ENCODE measurements at regions not wholly inside any gene's neighbourhood (a gene's known extent, or its start where the extent isn't known, plus 50 kb on each side); places are given as distances from the start of the nearest gene placed in this dataset.
"Not testable (repeated sequence)": the region's sequence is repeated elsewhere in the genome, so short reads cannot be mapped to it uniquely, and the experiment has no call there.

GRCh38 chr15:37427393-37427792 lies 327.0 kb upstream of the MEIS2 start:
- DNase-seq = not testable (repeated sequence)

- no peak for DNase-seq
Measured at GRCh38 chr15:37446921-37447320, 346.6 kb upstream of the MEIS2 start.

- DNase-seq = no peak
Measured at GRCh38 chr15:37452498-37452897, 352.1 kb upstream of the MEIS2 start.

GRCh38 chr15:37480482-37480881 lies 380.1 kb upstream of the MEIS2 start:
- DNase-seq = no peak

GRCh38 chr15:37481126-37481525 lies 380.8 kb upstream of the MEIS2 start:
- no peak for DNase-seq

GRCh38 chr15:37483779-37484178 lies 383.4 kb upstream of the MEIS2 start:
- DNase-seq = no peak

GRCh38 chr15:37485056-37485455 lies 384.7 kb upstream of the MEIS2 start:
- no peak for DNase-seq

GRCh38 chr15:37490707-37491106 lies 390.4 kb upstream of the MEIS2 start:
- DNase-seq = no peak

GRCh38 chr15:37516621-37517020 lies 416.3 kb upstream of the MEIS2 start:
- no peak for DNase-seq

- DNase-seq = no peak
Measured at GRCh38 chr15:37517191-37517895, 417.0 kb upstream of the MEIS2 start.

GRCh38 chr15:37518436-37518835 lies 416.0 kb upstream of the TMCO5A start:
- DNase-seq = no peak

- no peak for DNase-seq
Measured at GRCh38 chr15:37520026-37520425, 414.4 kb upstream of the TMCO5A start.

GRCh38 chr15:37520882-37521281 lies 413.6 kb upstream of the TMCO5A start:
- no peak for DNase-seq

- no peak for DNase-seq
Measured at GRCh38 chr15:37524601-37525000, 409.8 kb upstream of the TMCO5A start.

- DNase-seq = no peak
Measured at GRCh38 chr15:37528432-37528831, 406.0 kb upstream of the TMCO5A start.

GRCh38 chr15:37536967-37537605 lies 397.4 kb upstream of the TMCO5A start:
- no peak for DNase-seq

GRCh38 chr15:37537802-37538201 lies 396.6 kb upstream of the TMCO5A start:
- no peak for DNase-seq

- DNase-seq = no peak
Measured at GRCh38 chr15:37548116-37548515, 386.3 kb upstream of the TMCO5A start.

GRCh38 chr15:37550360-37551024 lies 383.9 kb upstream of the TMCO5A start:
- no peak for DNase-seq

- no peak for DNase-seq
Measured at GRCh38 chr15:37572401-37572800, 362.0 kb upstream of the TMCO5A start.

GRCh38 chr15:37574985-37575384 lies 359.5 kb upstream of the TMCO5A start:
- DNase-seq = no peak

- DNase-seq = no peak
Measured at GRCh38 chr15:37576952-37577351, 357.5 kb upstream of the TMCO5A start.

- no peak for DNase-seq
Measured at GRCh38 chr15:37581866-37582532, 352.4 kb upstream of the TMCO5A start.

- DNase-seq = no peak
Measured at GRCh38 chr15:37582852-37583251, 351.6 kb upstream of the TMCO5A start.
